GM21619 (cell line): ENCODE measurements at regions not wholly inside any gene's neighbourhood (a gene's known extent, or its start where the extent isn't known, plus 50 kb on each side); places are given as distances from the start of the nearest gene placed in this dataset.
"Not testable (repeated sequence)": the region's sequence is repeated elsewhere in the genome, so short reads cannot be mapped to it uniquely, and the experiment has no call there.

Source experiments
- ATAC-seq: cut with Tn5 transposase; IDR thresholded peaks from one replicate; pipeline ENCODE4 v1.9.1; 2021; ENCODE audit not compliant: unreplicated experiment

- ATAC-seq, result no peak
These were observed 1255.6 kb downstream of the NCAM2 start for GRCh38 chr21:22253761-22254160.

DNA sequence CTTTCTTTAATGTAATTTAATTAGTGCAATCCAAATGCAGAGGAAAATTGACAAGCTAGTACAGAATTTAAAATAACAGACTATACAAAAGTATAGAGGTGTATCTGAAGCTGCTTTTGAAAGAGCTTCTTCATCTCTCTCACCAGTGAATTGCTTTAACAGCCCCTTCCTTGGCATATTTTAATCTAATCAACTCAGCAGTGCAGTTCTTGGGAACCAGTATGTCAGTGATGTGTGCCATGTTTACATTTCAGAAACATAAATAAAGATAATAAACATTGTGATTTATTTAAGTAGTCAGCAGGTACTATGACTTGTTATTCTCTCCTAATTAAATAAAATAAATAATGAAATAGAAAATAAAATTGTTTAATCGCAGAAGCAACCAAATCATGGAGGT lies 1260.6 kb downstream of the NCAM2 start:
- ATAC-seq, result no peak

DNA sequence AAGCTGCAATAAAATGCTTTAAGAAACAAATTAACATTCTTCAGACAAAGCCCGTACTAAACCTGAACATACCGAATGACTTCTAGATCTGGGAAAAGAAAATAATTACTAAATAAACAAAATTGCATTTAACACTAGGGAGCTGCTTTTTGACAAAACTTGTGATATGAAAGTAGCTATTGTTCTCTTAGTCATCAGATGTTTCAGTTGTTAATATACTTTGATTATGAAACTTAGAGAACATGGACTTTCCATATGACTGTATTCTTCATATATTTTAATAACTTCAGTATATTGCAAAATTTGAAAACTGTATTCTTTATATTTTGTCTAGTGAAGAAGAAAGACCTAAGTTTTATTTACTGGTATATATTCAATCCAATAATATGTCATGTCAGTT lies 1262.1 kb downstream of the NCAM2 start:
- ATAC-seq, result no peak

DNA sequence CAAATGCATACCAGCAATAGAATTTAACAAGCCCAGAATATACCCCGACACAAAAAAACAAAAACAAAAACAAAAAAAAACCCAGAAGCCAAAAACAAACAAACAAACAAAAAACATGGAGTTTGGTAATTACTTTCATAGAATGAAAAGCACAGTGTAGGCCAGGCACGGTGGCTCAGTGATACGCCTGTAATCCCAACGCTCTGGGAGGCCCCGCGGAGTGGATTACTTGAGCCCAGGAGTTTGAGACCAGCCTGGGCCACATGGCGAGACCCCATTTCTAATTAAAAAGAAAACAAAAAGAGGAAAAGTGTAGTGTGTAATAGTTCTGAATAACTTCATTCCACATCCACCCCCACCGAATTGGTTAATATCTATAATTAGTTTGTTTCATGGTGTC lies 1265.7 kb downstream of the NCAM2 start:
- ATAC-seq, result no peak

DNA sequence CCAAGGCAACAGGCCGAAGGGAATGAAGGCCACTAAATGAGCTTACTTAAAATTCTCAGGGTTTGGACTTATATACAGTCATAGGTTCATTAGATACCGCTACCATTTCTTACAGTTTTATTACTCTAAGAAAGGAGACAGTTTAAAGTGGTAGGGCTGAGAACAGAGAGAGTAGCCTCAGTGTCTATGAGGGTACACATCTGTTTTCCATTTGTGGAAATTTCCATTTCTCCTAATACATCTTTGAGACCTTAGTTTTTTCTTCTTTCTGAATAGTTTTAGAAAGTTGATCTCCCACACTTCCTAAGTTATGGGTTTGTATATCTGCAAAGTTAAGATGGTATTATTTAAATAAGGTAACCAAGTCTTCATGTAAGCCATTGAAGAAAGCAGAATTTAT lies 1279.1 kb downstream of the NCAM2 start:
- ATAC-seq, result no peak

GRCh38 chr21:22278366-22278765 lies 1280.2 kb downstream of the NCAM2 start:
- ATAC-seq, result no peak

DNA sequence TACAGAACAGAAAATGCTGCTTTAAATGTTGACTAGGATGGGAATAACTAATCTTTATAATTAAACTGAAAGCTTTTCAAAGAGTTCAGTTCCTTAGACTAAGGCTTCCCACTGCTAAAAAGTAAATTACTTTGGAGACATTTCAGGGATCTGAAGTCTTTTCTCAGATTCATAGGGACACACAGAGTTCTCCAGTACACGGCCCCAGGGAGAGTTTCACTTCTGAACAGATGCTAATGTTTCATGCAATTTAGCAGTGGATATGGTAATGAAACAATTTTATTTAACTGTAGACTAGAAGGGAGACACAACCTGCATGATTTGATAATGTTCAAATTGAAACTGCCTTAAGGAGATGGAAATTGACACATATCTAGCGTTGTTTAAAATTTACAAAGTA lies 1282.6 kb downstream of the NCAM2 start:
- no peak for ATAC-seq

- no peak for ATAC-seq
These were observed 1290.8 kb downstream of the NCAM2 start for GRCh38 chr21:22288885-22289499.

DNA sequence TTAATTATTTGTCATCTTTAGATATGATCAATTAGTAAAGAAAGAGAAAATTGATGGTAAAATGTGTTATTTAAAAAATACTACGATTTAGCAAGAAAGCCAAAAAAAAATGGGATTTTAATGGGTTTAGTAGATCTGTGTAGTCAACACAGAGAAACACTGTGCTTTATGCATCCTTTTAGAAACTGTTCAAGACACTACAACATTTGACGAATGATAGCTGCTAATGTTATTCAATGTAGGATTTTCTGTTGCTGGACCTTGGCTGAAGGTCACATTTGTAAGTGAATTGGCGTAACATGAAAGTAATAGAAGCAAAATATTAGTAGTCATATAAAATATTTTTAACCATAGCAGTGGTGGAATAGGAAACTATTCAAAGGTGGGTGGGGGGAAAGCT lies 1293.9 kb downstream of the NCAM2 start:
- no peak for ATAC-seq

- no peak for ATAC-seq
These were observed 1299.4 kb downstream of the NCAM2 start for GRCh38 chr21:22297575-22297974.

GRCh38 chr21:22311741-22312462 lies 1313.7 kb downstream of the NCAM2 start:
- ATAC-seq, result no peak

GRCh38 chr21:22314963-22315362 lies 1316.8 kb downstream of the NCAM2 start:
- ATAC-seq, result no peak

DNA sequence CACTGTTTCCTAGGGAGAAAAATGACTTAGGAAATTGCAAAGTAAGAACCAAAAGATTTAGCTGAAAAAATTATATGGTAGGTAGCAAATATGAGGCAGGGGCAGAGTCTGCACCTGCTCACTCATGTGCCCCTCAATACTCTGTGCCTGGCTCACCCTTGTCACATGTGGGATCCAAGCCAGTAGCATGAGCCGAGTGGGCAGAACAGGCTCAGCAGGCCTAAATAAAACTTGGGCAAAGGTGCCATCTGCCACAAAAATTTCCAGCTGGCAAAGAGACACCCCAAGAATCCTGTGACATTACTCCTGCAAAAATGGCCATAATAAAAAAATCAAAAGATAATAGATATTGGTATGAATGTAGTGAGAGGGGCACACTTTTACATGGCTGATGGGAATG lies 1321.2 kb downstream of the NCAM2 start:
- ATAC-seq, result no peak

DNA sequence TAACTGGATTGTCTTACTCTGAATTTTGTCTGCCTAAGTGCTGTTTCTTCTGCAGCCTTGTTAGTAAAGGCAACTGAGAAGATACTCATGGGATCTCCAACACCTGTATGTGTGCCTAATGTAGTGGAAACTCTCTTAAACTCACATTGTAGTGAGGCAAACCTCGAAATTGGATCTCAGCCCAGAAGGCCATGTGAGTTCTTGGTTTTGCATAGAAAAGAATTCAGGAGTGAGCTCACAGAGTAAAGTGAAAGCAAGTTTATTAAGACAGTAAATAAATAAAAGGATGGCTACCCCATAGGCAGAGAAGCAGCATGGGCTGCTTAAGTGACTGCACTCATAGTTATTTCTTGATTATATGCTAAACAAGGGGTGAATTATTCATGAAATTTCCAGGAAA lies 1344.7 kb downstream of the NCAM2 start:
- no peak for ATAC-seq

GRCh38 chr21:22343303-22343702 lies 1345.1 kb downstream of the NCAM2 start:
- no peak for ATAC-seq

GRCh38 chr21:22343721-22344120 lies 1345.5 kb downstream of the NCAM2 start:
- no peak for ATAC-seq

DNA sequence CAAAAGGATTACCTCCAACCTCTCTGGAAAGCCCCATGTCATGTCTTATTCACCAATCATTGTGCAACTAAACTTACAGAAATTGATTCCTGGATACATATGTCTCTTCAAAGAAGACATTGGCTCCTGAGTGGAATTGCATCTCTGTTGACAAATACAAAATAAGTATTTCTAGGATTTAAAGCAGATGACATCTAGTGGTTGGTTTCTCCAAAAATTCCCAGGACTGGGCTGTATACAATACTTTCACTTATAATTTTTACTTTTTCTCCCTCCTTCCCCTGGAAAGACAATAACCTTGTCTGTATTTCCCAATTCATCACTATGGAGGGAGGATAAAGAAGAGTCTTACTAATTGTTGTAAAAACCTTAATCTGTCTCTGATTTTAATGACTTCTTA lies 1347.4 kb downstream of the NCAM2 start:
- ATAC-seq, result no peak

DNA sequence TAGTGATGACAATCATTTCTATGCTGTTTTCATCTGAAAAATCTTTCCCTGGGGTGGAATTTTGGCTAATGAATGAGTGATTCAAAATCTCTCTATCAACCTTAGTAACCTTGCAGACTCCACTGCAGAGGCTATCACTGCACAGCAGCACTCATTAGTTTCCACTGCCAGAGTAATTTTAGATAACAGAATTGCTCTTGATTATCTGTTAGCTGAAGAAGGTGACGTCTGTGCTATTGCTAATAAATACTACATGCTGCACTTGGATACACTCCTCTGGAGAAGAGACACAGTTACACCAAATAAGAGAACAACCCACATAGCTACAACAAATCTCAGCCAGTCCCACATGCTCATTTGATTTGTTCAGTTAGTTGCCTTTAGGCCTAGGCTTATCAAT lies 1348.4 kb downstream of the NCAM2 start:
- ATAC-seq, result no peak

DNA sequence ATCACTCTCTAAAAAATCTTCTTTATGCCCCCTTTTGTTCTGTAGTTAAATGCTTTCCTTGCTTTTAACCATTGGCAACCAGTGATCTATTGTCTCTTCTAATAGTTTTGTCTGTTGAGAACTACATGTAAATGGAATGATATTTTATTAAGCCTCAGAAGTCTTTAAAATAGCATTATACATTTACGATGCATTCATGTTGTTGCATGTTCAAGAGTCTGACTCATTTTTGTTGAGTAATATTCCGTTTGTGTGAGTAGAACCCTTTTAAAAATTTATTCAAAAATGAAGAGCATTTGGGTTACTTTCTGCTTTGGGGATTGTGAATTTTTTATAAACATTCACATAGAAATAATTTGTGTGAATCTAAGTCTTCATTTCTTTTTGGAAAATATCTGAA lies 1352.9 kb downstream of the NCAM2 start:
- no peak for ATAC-seq

DNA sequence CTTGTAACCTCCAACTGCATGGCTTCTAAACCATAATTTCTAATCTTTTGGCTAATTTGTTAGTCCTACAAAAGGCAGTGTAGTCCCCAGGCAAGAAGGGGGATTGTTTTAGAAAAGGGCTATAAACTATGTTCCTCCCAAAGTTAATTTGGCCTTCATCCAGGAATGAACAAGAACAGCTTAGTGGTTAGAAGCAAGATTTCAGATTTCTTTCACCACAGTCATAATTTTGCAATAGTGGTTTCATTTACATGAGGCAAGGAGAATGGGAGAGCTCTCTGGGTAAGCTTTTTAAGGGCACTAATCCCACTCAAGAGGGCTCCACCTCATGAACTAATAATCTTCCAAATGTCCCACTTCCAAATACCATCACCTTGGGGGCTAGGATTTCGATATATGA lies 1353.9 kb downstream of the NCAM2 start:
- no peak for ATAC-seq

DNA sequence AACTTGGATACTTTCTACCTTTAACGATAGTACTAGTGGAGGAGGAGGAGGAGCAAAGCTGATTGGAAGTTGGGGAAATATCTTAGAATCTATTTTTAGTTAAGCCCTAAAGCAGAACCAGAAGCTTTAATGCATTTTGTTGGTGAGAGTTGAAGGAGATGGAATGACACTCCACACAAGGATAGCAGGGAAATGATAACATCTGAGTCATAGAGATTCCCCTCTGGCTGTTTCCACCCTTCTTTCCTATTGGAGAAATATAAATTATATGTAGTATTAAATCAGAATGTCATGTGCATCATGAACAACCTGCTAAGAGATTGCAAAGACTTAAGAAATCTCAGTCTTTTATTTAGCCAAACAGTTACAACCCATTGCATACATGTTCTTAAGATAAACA lies 1357.7 kb downstream of the NCAM2 start:
- ATAC-seq, result no peak

GRCh38 chr21:22356663-22357062 lies 1358.5 kb downstream of the NCAM2 start:
- no peak for ATAC-seq

- ATAC-seq, result not testable (repeated sequence)
These were observed 1361.4 kb downstream of the NCAM2 start for GRCh38 chr21:22359599-22359998.
